DOHH2 (cell line): ENCODE measurements at regions not wholly inside any gene's neighbourhood (a gene's known extent, or its start where the extent isn't known, plus 50 kb on each side); places are given as distances from the start of the nearest gene placed in this dataset.
"Not testable (repeated sequence)": the region's sequence is repeated elsewhere in the genome, so short reads cannot be mapped to it uniquely, and the experiment has no call there.

Experiments used
- H3F3A ChIP-seq: fragments of 200-600 bp; sonication (generic), shearing (Covaris generic); 2 replicates; pipeline ENCODE4 v1.6.0; 2016; ENCODE audit warnings: antibody characterized with exemption, mild to moderate bottlenecking; ENCODE audit not compliant: control insufficient read depth, insufficient read depth
- H3K27ac ChIP-seq: fragments of 200-600 bp; sonication (generic); 2 replicates; pipeline ENCODE4 v1.5.1; 2014; ENCODE audit warnings: low read depth, mild to moderate bottlenecking, low read length, moderate library complexity
- H3K27me3 ChIP-seq: fragments of 200-600 bp; sonication (generic); 2 replicates; pipeline ENCODE4 v1.6.1; 2014; ENCODE audit warnings: mild to moderate bottlenecking, low read length, mixed read lengths; ENCODE audit not compliant: control insufficient read depth
- H3K36me3 ChIP-seq: fragments of 200-600 bp; sonication (generic); 2 replicates; pipeline ENCODE4 v1.6.1; 2014; ENCODE audit warnings: mild to moderate bottlenecking, low read length, moderate library complexity, mixed read lengths; ENCODE audit not compliant: control insufficient read depth
- H3K4me1 ChIP-seq: fragments of 200-600 bp; sonication (generic); 2 replicates; pipeline ENCODE4 v1.6.1; 2014; ENCODE audit warnings: mild to moderate bottlenecking, low read length, mixed read lengths; ENCODE audit not compliant: control insufficient read depth
- H3K4me2 ChIP-seq: fragments of 200-600 bp; sonication (generic); 2 replicates; pipeline ENCODE4 v1.6.0; 2014; ENCODE audit warnings: mild to moderate bottlenecking, low read length, moderate library complexity
- H3K4me3 ChIP-seq: fragments of 200-600 bp; sonication (generic); 2 replicates; pipeline ENCODE4 v1.5.1; 2014; ENCODE audit warnings: mild to moderate bottlenecking, low read length, mixed read lengths
- H3K79me2 ChIP-seq: fragments of 200-600 bp; sonication (generic); 2 replicates; pipeline ENCODE4 v1.6.1; 2014; ENCODE audit warnings: mild to moderate bottlenecking, low read length, mixed read lengths; ENCODE audit not compliant: control insufficient read depth
- H3K9me2 ChIP-seq: fragments of 200-600 bp; sonication (generic); replicated peaks from 2 replicates; pipeline ENCODE4 v1.6.1; 2014; ENCODE audit warnings: mild to moderate bottlenecking, low read length, mixed read lengths; ENCODE audit not compliant: control insufficient read depth
- H3K9me3 ChIP-seq: fragments of 200-600 bp; sonication (generic); 2 replicates; pipeline ENCODE4 v1.6.1; 2014; ENCODE audit warnings: antibody characterized with exemption, low read length, mixed read lengths; ENCODE audit not compliant: control insufficient read depth, insufficient read depth
- H4K20me1 ChIP-seq: fragments of 200-600 bp; sonication (generic); 2 replicates; pipeline ENCODE4 v1.6.0; 2014; ENCODE audit warnings: low read depth, mild to moderate bottlenecking, antibody characterized with exemption, low read length, moderate library complexity; ENCODE audit not compliant: control insufficient read depth, insufficient read depth
- EZH2phosphoT487 ChIP-seq: fragments of 200-600 bp; sonication (generic); IDR thresholded peaks from 2 replicates; pipeline ENCODE4 v1.6.1; 2017; ENCODE audit warnings: borderline replicate concordance, mild to moderate bottlenecking, antibody characterized with exemption, low read length, moderate library complexity, mixed read lengths
- TF ChIP-seq, protein P1 (sequence below): fragments of 200-600 bp; sonication (generic); IDR thresholded peaks from one replicate; pipeline ENCODE4 v1.5.1; 2014; ENCODE audit warnings: antibody characterized with exemption, mild to moderate bottlenecking, low read depth, low read length; ENCODE audit not compliant: poor library complexity, severe bottlenecking

DNA sequence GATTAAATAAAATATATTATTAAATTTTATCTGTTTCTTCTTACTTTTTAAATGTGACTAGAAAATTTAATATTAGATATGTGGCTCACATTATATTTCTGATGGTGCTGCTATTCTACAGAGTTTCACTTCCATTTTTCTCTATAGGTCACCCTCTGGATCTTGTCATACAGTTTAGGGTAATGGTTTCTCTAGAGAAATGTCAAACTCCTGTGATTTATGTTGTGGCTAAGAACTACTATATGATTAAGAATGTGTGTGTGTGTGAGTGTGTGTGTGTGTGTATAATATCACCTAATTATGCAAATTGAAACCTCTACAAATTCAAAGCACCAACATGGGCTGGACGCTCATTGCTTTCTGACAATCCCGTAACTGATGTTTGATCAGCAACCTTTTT, 325.9 kb downstream of the ADAMTS20 start:
- Histone ChIP-seq H3K79me2 (no peaks in the 10 kb centered on the region), H4K20me1 (no peaks in the 10 kb centered on the region), H3K36me3 (no peaks in the 10 kb centered on the region), H3F3A (no peaks in the 10 kb centered on the region), H3K4me1 (no peaks in the 10 kb centered on the region), H3K4me2 (no peak overlapping the region), H3K27ac (no peak overlapping the region), H3K4me3 (no peak overlapping the region), H3K9me3 (no peaks in the 10 kb centered on the region), H3K27me3 (no peaks in the 10 kb centered on the region), H3K9me2 (no peaks in the 10 kb centered on the region)
- no peak for TF ChIP-seq EZH2phosphoT487
- TF ChIP-seq, protein P1, sequence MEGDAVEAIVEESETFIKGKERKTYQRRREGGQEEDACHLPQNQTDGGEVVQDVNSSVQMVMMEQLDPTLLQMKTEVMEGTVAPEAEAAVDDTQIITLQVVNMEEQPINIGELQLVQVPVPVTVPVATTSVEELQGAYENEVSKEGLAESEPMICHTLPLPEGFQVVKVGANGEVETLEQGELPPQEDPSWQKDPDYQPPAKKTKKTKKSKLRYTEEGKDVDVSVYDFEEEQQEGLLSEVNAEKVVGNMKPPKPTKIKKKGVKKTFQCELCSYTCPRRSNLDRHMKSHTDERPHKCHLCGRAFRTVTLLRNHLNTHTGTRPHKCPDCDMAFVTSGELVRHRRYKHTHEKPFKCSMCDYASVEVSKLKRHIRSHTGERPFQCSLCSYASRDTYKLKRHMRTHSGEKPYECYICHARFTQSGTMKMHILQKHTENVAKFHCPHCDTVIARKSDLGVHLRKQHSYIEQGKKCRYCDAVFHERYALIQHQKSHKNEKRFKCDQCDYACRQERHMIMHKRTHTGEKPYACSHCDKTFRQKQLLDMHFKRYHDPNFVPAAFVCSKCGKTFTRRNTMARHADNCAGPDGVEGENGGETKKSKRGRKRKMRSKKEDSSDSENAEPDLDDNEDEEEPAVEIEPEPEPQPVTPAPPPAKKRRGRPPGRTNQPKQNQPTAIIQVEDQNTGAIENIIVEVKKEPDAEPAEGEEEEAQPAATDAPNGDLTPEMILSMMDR: no peak

GRCh38 chr12:43224190-43224805, 327.7 kb downstream of the ADAMTS20 start:
- H3F3A ChIP-seq: not testable (repeated sequence)

GRCh38 chr12:43222796-43223195, 329.2 kb downstream of the ADAMTS20 start:
- Histone ChIP-seq H3K4me3 (no peak overlapping the region), H3K4me2 (no peak overlapping the region), H3K9me2 (no peaks in the 10 kb centered on the region), H3K36me3 (no peaks in the 10 kb centered on the region), H4K20me1 (no peaks in the 10 kb centered on the region), H3F3A (no peaks in the 10 kb centered on the region), H3K27me3 (0 out of 2 replicates have a peak, but pooled peaks cover 2% of the 10 kb centered on the region), H3K9me3 (no peaks in the 10 kb centered on the region), H3K79me2 (no peaks in the 10 kb centered on the region), H3K27ac (no peak overlapping the region), H3K4me1 (no peaks in the 10 kb centered on the region)
- TF ChIP-seq, protein P1: no peak
- TF ChIP-seq EZH2phosphoT487: no peak

More at GRCh38 chr12:43224190-43224805, 327.7 kb downstream of the ADAMTS20 start:
- not testable (repeated sequence) for H3K4me1 ChIP-seq, H3K27ac ChIP-seq, H4K20me1 ChIP-seq, H3K4me3 ChIP-seq, H3K9me3 ChIP-seq, H3K36me3 ChIP-seq, H3K79me2 ChIP-seq, H3K9me2 ChIP-seq, H3K4me2 ChIP-seq, H3K27me3 ChIP-seq

GRCh38 chr12:43221216-43221615, 330.8 kb downstream of the ADAMTS20 start:
- Histone ChIP-seq H3K4me1 (no peaks in the 10 kb centered on the region), H3K79me2 (no peaks in the 10 kb centered on the region), H3K9me2 (no peaks in the 10 kb centered on the region), H3K4me3 (no peak overlapping the region), H3K27me3 (0 out of 2 replicates have a peak, but pooled peaks cover 2% of the 10 kb centered on the region), H3K4me2 (no peak overlapping the region), H3K9me3 (no peaks in the 10 kb centered on the region), H3K36me3 (no peaks in the 10 kb centered on the region), H3K27ac (no peak overlapping the region), H4K20me1 (no peaks in the 10 kb centered on the region), H3F3A (no peaks in the 10 kb centered on the region)
- TF ChIP-seq, protein P1: no peak
- TF ChIP-seq EZH2phosphoT487: no peak
